PFSK-1 (cell line): ENCODE measurements at regions not wholly inside any gene's neighbourhood (a gene's known extent, or its start where the extent isn't known, plus 50 kb on each side); places are given as distances from the start of the nearest gene placed in this dataset.
A peak's percentile ranks its signal among the peaks of the same experiment; 100 is the strongest.

Experiments
- FOXP2 ChIP-seq: optimal IDR thresholded peaks from 2 replicates; pipeline ENCODE3; 2011; ENCODE audit warnings: borderline replicate concordance, control low read depth, inconsistent platforms; ENCODE audit not compliant: insufficient read depth; ENCODE audit errors: extremely low read length, extremely low read depth
- POLR2AphosphoS5 ChIP-seq: IDR thresholded peaks from 2 replicates; pipeline ENCODE4 v1.6.1; 2012; ENCODE audit warnings: low read depth, mild to moderate bottlenecking, control low read depth, low read length, moderate library complexity
- REST ChIP-seq, 2 experiments: IDR thresholded peaks; 2 replicates each; pipeline versions ENCODE4 v1.6.1 to v1.8.0; 2011 to 2012; ENCODE audit warnings: low read depth in 2 of 2, low read length in 2 of 2, control low read depth in 1 of 2, inconsistent platforms in 1 of 2, mild to moderate bottlenecking in 1 of 2, moderate library complexity in 1 of 2; ENCODE audit not compliant: insufficient read depth in 1 of 2
- SIN3A ChIP-seq: IDR thresholded peaks from 2 replicates; pipeline ENCODE4 v1.6.1; 2012; ENCODE audit warnings: mild to moderate bottlenecking, low read length, moderate library complexity, borderline replicate concordance; ENCODE audit not compliant: insufficient read depth
- TAF1 ChIP-seq: IDR thresholded peaks from 2 replicates; pipeline ENCODE4 v1.6.1; 2012; ENCODE audit warnings: low read length, control low read depth, borderline replicate concordance; ENCODE audit not compliant: insufficient read depth

DNA sequence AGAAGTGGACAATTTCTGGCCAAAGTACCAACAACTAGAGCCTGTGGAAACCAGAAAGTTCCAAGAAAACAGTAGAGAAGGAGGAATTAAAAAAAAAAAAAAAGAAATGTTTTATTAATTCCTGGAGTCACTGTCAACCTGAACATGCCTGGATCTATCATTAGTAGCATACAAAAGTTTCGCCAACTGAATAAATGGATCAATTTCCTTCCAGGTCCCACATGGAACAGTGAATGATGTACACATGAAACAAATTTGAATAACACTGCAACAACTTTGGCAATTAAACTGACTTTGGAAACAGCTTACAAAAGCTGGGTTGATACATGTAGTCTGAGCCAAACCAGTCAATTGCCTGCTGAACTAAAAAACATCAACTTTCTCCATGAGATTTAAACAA is 90.0 kb upstream of the HMGCLL1 start:
- TF ChIP-seq TAF1 = no peak
- no peak for TF ChIP-seq REST (IDR thresholded peaks at IDR 0.05; ENCODE audit: insufficient read depth in 1 of 2, low read depth in 2 of 2, low read length in 2 of 2)
- TF ChIP-seq FOXP2 = no peak
- no peak for TF ChIP-seq POLR2AphosphoS5
- TF ChIP-seq SIN3A = no peak

- TF ChIP-seq REST (IDR thresholded peaks at IDR 0.05; ENCODE audit: insufficient read depth in 1 of 2, low read depth in 2 of 2, low read length in 2 of 2) (0 out of 4 replicates have a peak, but pooled peaks of 1 of the 2 experiments have one; percentile 32), TAF1 (no peak), FOXP2 (no peak), POLR2AphosphoS5 (no peak)
Measured at GRCh38 chr6:55668591-55668990, 89.6 kb upstream of the HMGCLL1 start.

DNA sequence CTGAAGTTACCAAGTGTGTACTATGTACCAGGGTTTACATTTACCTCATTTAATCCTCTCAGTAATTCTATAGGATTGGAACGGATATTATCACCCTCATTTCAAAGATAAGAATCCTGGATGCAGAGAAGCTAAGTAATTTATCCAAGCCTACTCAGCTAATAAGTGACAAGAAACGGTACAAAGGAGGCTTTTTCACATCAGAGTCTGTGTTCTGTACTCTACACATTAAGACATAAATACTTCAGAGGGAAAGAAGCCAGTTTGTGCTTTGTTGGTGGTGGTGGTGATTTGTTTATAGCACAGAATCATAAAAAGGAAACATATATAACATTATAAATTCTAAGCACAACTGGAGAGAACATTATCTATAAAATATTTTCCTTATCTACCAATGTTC is 88.3 kb upstream of the HMGCLL1 start:
- TF ChIP-seq FOXP2 = no peak
- no peak for TF ChIP-seq SIN3A
- no peak for TF ChIP-seq TAF1
- TF ChIP-seq POLR2AphosphoS5 = no peak
- no peak for TF ChIP-seq REST (IDR thresholded peaks at IDR 0.05; ENCODE audit: insufficient read depth in 1 of 2, low read depth in 2 of 2, low read length in 2 of 2)

GRCh38 chr6:55666606-55667225 is 87.7 kb upstream of the HMGCLL1 start:
- TF ChIP-seq TAF1 = no peak
- no peak for TF ChIP-seq REST (IDR thresholded peaks at IDR 0.05; ENCODE audit: insufficient read depth in 1 of 2, low read depth in 2 of 2, low read length in 2 of 2)
- no peak for TF ChIP-seq FOXP2
- TF ChIP-seq SIN3A = no peak
- TF ChIP-seq POLR2AphosphoS5 = no peak

DNA sequence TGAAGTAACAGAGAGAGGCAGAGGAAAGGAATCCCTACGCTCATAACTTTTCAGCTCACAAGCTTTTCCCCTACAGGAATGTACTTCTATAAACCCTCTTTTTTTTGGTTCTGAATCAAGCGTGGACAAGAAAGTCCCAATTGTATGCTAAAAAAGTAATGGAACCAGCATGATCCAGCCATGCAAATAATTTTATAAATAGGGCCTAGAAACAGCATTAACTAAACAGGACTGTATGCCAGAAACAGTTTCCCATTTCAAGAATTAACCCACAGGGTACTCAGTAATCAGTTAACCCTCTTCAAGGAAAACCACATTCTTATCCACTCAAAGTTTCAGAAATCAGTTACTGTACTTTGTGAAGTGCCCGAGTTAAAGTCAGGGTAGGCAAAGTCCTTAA is 87.0 kb upstream of the HMGCLL1 start:
- TF ChIP-seq FOXP2 = no peak
- TF ChIP-seq SIN3A = no peak
